Loucy (cell line): ENCODE measurements at regions not wholly inside any gene's neighbourhood (a gene's known extent, or its start where the extent isn't known, plus 50 kb on each side); places are given as distances from the start of the nearest gene placed in this dataset.

Source experiments
- CTCF ChIP-seq: fragments of 200-600 bp; sonication (generic); conservative IDR thresholded peaks from 2 replicates; pipeline ENCODE4 v1.5.1; 2014; ENCODE audit warnings: mild to moderate bottlenecking, antibody characterized with exemption, low read length
- EZH2phosphoT487 ChIP-seq: fragments of 200-600 bp; IDR thresholded peaks from 2 replicates; pipeline ENCODE4 v1.6.1; 2018; ENCODE audit warnings: antibody characterized with exemption, mild to moderate bottlenecking, moderate library complexity, borderline replicate concordance

DNA sequence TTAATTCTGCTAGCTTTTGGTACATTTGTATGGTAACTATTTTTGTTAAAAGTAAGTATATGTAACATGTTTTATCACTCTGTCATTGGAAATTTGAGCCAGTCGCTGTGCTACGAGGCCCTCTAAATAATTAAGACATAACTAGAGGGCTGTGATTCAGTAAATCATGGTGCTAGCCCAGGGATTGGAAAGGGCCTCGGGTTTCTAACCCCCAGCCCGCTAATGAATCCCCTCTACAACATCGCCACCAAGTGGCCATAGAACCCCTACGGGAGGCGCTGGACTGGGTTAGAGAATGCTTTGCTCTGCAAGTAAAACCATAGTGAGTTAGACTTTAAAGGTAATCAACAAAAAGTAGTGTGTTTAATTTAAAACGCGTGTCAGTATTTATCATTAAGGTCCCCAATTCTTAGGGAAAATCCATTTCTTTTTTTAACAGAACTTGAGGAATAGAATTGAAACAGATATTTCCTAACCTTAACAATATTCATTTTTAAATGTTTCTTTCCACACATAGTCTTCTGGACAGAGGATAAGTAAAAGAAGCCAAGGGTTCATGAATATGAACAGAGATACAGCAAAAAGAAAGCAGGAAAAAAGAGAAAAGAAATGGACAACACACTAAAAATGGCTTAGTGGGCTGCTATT, 744.7 kb downstream of the EPHA3 start:
- peak; percentile 60 for TF ChIP-seq CTCF
- no peak for TF ChIP-seq EZH2phosphoT487
